Lower lobe of right lung (tissue), 2 donors: ENCODE measurements at regions not wholly inside any gene's neighbourhood (a gene's known extent, or its start where the extent isn't known, plus 50 kb on each side); places are given as distances from the start of the nearest gene placed in this dataset.

ENCODE experiments used
- ATAC-seq, 2 donors: fragments of 200-7000 bp; cut with Tn5 transposase; one replicate each; pipeline ENCODE4 v1.9.1; 2020 to 2022; ENCODE audit warnings: mild to moderate bottlenecking in 2 of 2, moderate library complexity in 2 of 2
- DNase-seq: peaks from one replicate; pipeline ENCODE4 v3.0.0-alpha.2; 2020
- H3K27ac ChIP-seq: fragments of 200-600 bp; one replicate; pipeline ENCODE4 v1.8.0; 2022
- H3K27me3 ChIP-seq: fragments of 200-600 bp; one replicate; pipeline ENCODE4 v1.8.0; 2022; ENCODE audit warnings: low read depth
- H3K36me3 ChIP-seq: fragments of 200-600 bp; one replicate; pipeline ENCODE4 v1.8.0; 2022; ENCODE audit warnings: mild to moderate bottlenecking
- H3K4me1 ChIP-seq: fragments of 200-600 bp; one replicate; pipeline ENCODE4 v1.8.0; 2022
- H3K4me3 ChIP-seq: fragments of 200-600 bp; one replicate; pipeline ENCODE4 v1.8.0; 2022; ENCODE audit warnings: mild to moderate bottlenecking
- H3K9me3 ChIP-seq: fragments of 200-600 bp; one replicate; pipeline ENCODE4 v1.8.0; 2022
- intact Hi-C: fragments of 100-400 bp; cut with DNase I; formaldehyde crosslinking; loops from one replicate; pipeline ENCODE4 v1.11.0; 2022
- TF ChIP-seq, protein P1 (sequence below): fragments of 200-600 bp; IDR thresholded peaks from one replicate; pipeline ENCODE4 v1.8.0; 2022; ENCODE audit warnings: antibody characterized with exemption, mild to moderate bottlenecking
- donor health status: DM: no; HTN: yes; CAD: no; lungs with severe emphysema.

- no peaks in the 10 kb centered on the region for H3K9me3 ChIP-seq
- no peaks in the 10 kb centered on the region for H3K27me3 ChIP-seq
- TF ChIP-seq, protein P1, sequence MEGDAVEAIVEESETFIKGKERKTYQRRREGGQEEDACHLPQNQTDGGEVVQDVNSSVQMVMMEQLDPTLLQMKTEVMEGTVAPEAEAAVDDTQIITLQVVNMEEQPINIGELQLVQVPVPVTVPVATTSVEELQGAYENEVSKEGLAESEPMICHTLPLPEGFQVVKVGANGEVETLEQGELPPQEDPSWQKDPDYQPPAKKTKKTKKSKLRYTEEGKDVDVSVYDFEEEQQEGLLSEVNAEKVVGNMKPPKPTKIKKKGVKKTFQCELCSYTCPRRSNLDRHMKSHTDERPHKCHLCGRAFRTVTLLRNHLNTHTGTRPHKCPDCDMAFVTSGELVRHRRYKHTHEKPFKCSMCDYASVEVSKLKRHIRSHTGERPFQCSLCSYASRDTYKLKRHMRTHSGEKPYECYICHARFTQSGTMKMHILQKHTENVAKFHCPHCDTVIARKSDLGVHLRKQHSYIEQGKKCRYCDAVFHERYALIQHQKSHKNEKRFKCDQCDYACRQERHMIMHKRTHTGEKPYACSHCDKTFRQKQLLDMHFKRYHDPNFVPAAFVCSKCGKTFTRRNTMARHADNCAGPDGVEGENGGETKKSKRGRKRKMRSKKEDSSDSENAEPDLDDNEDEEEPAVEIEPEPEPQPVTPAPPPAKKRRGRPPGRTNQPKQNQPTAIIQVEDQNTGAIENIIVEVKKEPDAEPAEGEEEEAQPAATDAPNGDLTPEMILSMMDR = no peak
- H3K27ac ChIP-seq = no peak overlapping the region
- intact Hi-C loops = no loop called here
- no peaks in the 10 kb centered on the region for H3K4me1 ChIP-seq
- no peak overlapping the region for H3K4me3 ChIP-seq
- no peak for ATAC-seq
- DNase-seq = no peak
- no peaks in the 10 kb centered on the region for H3K36me3 ChIP-seq
These were observed 69.1 kb upstream of the NTM start for GRCh38 chr11:131301306-131301705.

DNA sequence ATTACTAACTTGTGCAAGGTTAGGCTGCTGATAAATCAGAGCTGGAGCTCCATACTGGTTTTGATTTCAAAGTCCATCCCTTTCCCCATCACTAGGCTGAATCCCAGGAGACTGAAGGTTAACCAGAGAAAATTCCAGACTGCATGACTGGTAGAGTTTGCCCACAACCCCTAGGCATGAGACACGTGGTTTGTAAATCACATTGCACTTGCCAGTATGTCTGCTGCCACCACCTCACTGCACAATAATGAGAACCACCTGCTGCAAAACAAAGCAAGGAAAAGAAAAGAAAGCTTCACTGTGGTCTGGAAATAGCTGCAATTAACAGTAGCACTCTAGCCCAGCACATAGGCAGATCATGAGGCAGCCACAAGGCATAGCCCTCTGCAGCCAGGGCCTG lies 67.6 kb upstream of the NTM start:
- Histone ChIP-seq H3K9me3 (no peaks in the 10 kb centered on the region), H3K27me3 (no peaks in the 10 kb centered on the region), H3K27ac (no peak overlapping the region), H3K36me3 (no peaks in the 10 kb centered on the region), H3K4me1 (no peaks in the 10 kb centered on the region), H3K4me3 (no peak overlapping the region)
- DNase-seq = no peak
- ATAC-seq = no peak
- intact Hi-C loops = no loop called here
- TF ChIP-seq, protein P1 = no peak

DNA sequence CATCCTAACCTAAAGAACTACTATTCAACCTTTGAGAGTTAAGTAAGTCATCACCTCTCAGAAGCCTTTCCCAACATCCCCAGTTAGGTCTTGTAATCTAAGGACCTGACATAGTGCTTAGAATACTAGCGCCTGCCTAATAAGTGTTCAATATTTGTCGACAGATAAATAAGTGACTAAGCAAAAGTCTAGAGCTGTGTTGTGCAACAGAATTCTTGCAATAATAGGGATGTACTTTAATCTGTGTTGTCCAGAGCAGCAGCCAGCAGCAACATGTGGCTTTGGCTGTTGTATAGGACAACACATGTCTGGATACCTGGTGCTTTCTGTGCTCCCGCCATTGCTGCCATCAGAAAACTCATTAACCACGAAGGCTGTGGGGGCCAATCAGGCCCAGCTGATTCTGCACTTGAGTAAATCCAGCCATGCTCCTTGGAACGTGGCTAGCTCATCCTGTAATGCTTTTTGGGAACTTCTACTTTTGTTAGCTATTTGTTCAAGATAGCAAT lies 66.8 kb upstream of the NTM start:
- TF ChIP-seq, protein P1 = no peak
- intact Hi-C loops = no loop called here
- ATAC-seq (no peak), DNase-seq (no peak)
- no peak overlapping the region for H3K27ac ChIP-seq
- no peaks in the 10 kb centered on the region for H3K36me3 ChIP-seq
- H3K9me3 ChIP-seq = no peaks in the 10 kb centered on the region
- no peaks in the 10 kb centered on the region for H3K27me3 ChIP-seq
- H3K4me1 ChIP-seq = no peaks in the 10 kb centered on the region
- H3K4me3 ChIP-seq = no peak overlapping the region

GRCh38 chr11:131305005-131305404 lies 65.4 kb upstream of the NTM start:
- TF ChIP-seq, protein P1 = no peak
- intact Hi-C loops = no loop called here

DNA sequence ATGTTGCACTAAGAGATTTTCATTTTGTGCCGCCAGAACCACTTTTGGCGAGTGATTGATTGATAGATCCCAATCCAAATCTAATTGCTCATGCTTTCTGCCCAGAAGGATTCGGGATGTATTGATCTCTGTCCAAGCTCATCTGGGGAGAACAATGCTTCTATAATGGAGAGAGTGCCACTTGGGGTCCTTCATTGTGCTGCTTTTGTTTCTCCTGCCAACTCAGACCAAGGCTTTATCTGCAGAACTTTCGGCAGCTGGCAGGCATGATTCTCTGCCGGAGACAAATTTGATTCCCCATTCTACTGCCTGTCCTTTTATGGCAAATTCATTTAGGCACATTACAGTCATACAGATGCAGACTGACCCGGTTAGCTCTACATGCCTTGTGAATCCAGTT lies 62.9 kb upstream of the NTM start:
- no peak overlapping the region for H3K4me3 ChIP-seq
- peaks cover 11% of the 10 kb centered on the region for H3K27me3 ChIP-seq
- intact Hi-C loops = no loop called here
- no peak overlapping the region for H3K27ac ChIP-seq
- ATAC-seq (no peak), DNase-seq (no peak)
- no peaks in the 10 kb centered on the region for H3K4me1 ChIP-seq
- H3K9me3 ChIP-seq = no peaks in the 10 kb centered on the region
- TF ChIP-seq, protein P1 = no peak
- no peaks in the 10 kb centered on the region for H3K36me3 ChIP-seq

More at GRCh38 chr11:131305005-131305404, 65.4 kb upstream of the NTM start:
- Histone ChIP-seq H3K9me3 (no peaks in the 10 kb centered on the region), H3K27ac (no peak overlapping the region), H3K4me1 (no peaks in the 10 kb centered on the region), H3K36me3 (no peaks in the 10 kb centered on the region), H3K4me3 (no peak overlapping the region), H3K27me3 (peaks cover 4% of the 10 kb centered on the region)
- DNase-seq (no peak), ATAC-seq (no peak)

GRCh38 chr11:131309776-131310175 lies 60.6 kb upstream of the NTM start:
- Histone ChIP-seq H3K27me3 (peaks cover 11% of the 10 kb centered on the region), H3K36me3 (no peaks in the 10 kb centered on the region), H3K27ac (no peak overlapping the region), H3K4me1 (no peaks in the 10 kb centered on the region), H3K9me3 (no peaks in the 10 kb centered on the region), H3K4me3 (no peak overlapping the region)
- TF ChIP-seq, protein P1 = no peak
- DNase-seq (no peak), ATAC-seq (no peak)
- intact Hi-C loops = no loop called here
